Tibial nerve (tissue), 3 donors: ENCODE measurements at regions not wholly inside any gene's neighbourhood (a gene's known extent, or its start where the extent isn't known, plus 50 kb on each side); places are given as distances from the start of the nearest gene placed in this dataset.

Source experiments
- POLR2A ChIP-seq, 2 donors: fragments of 450-650 bp; IDR thresholded peaks; one replicate each; pipeline ENCODE4 v1.6.1; 2017; ENCODE audit warnings: antibody characterized with exemption in 2 of 2, mild to moderate bottlenecking in 2 of 2, moderate library complexity in 2 of 2
- TF ChIP-seq, protein P1 (sequence below), 5 experiments: fragments of 200-600 bp in 3 of 5; fragments of 450-650 bp in 2 of 5; sonication (generic) in 3 of 5; IDR thresholded peaks; one replicate each; pipeline ENCODE4 v1.5.1; 2016 to 2019; ENCODE audit warnings: antibody characterized with exemption in 5 of 5, mild to moderate bottlenecking in 3 of 5, moderate library complexity in 2 of 5

GRCh38 chr1:238950017-238950416 lies 436.4 kb upstream of the CHRM3 start:
- TF ChIP-seq POLR2A (IDR thresholded peaks at IDR 0.05) = no peak
- TF ChIP-seq, protein P1, sequence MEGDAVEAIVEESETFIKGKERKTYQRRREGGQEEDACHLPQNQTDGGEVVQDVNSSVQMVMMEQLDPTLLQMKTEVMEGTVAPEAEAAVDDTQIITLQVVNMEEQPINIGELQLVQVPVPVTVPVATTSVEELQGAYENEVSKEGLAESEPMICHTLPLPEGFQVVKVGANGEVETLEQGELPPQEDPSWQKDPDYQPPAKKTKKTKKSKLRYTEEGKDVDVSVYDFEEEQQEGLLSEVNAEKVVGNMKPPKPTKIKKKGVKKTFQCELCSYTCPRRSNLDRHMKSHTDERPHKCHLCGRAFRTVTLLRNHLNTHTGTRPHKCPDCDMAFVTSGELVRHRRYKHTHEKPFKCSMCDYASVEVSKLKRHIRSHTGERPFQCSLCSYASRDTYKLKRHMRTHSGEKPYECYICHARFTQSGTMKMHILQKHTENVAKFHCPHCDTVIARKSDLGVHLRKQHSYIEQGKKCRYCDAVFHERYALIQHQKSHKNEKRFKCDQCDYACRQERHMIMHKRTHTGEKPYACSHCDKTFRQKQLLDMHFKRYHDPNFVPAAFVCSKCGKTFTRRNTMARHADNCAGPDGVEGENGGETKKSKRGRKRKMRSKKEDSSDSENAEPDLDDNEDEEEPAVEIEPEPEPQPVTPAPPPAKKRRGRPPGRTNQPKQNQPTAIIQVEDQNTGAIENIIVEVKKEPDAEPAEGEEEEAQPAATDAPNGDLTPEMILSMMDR (IDR thresholded peaks at IDR 0.05) = no peak
